Activated naive CD4-positive, alpha-beta T cell treated with anti-CD3 and anti-CD28 coated beads, Interleukin-2, amount 50 U/mL, for 16 hours (primary cell): ENCODE measurements at regions not wholly inside any gene's neighbourhood (a gene's known extent, or its start where the extent isn't known, plus 50 kb on each side); places are given as distances from the start of the nearest gene placed in this dataset.
"Not testable (repeated sequence)": the region's sequence is repeated elsewhere in the genome, so short reads cannot be mapped to it uniquely, and the experiment has no call there.

Source experiments
- DNase-seq: peaks from one replicate; pipeline ENCODE4 v3.0.0-alpha.2; 2020

DNA sequence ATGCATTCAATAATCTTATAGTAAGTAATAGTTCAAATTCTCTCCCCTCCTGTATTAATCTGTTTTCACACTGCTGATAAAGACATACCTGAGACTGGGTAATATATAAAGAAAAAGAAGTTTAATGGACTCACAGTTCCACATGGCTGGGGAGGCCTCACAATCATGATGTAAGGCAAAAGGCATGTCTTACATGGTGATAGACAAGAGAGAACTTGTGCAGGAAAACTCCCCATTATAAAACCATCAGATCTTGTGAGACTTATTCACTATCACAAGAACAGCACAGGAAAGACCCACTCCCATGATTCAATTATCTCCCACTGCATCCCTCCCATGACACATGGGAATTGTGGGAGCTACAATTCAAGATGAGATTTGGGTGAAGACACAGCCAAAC, 199.9 kb upstream of the PCSK5 start:
- not testable (repeated sequence) for DNase-seq

DNA sequence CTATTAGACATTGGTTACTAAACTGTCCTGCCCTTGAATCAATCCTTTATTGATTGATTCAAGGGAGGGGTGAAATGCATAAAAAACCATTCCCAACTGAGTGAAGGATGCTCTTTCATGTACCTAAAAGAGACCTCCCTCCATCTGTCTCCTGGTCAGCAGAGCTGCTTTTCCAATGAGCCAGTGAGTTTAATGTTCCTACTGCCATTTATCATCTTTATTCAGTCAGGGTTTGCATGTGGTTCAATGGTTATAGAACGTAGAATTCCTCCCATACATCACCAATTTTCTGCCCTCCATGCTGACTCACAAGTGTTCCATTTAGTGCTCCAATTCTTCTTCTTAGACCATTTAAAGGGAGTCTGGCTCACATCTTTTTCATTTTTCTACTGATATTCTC, 199.1 kb upstream of the PCSK5 start:
- DNase-seq: no peak

DNA sequence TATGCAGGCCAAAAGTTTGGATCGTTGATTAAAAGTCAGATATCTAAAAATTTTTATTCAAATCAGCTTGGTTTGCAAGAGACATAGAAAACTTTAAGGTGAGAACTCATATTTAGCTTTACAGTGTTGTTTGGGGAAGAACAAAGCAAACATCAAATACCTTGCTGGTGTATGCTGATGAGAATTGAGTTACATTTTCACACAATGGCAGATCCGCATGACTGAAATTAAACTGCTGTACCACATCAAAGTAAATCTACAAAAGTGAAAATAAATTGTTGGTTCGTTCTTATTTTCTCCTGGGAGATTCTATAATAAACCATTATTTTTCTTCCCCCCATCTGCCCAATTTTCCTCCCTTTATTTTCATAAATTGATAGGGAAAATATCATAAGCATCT, 198.2 kb upstream of the PCSK5 start:
- no peak for DNase-seq

DNA sequence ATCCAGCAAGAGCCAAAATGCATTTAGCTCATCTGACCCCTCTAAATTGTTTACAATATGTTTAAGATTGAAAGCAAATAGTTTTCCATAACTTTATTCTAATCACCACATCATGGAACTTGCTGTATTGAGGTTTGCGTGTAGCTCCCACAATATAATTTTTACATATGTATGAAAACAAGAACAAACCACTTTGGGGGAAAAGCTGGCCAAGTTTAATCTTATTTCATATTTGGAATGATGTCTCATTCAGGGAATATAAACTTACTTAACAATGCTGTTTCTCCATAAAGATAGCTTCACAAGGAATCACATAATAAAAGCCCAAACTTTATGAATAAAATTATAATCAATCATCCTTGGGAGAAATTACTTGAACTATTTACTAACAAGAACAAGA, 194.6 kb upstream of the PCSK5 start:
- no peak for DNase-seq

DNA sequence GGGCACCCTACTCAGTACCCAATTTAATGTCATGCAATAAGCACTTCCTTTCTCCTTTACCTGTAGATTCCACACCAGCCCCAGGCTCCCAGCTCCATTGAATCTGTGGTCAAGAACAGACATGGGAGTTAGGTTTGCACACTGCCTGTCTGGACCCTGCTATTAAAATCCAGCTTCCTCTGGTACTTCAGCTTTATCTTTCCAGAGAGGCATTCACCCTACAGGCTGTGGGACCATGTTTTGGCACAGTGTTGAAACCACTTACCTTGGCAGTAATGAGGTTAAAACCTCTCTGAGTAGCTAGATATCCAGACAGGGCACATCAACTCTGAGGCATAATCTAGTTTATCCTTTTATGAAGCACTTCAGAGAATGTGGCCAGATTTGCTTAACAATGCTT, 191.5 kb upstream of the PCSK5 start:
- no peak for DNase-seq

DNA sequence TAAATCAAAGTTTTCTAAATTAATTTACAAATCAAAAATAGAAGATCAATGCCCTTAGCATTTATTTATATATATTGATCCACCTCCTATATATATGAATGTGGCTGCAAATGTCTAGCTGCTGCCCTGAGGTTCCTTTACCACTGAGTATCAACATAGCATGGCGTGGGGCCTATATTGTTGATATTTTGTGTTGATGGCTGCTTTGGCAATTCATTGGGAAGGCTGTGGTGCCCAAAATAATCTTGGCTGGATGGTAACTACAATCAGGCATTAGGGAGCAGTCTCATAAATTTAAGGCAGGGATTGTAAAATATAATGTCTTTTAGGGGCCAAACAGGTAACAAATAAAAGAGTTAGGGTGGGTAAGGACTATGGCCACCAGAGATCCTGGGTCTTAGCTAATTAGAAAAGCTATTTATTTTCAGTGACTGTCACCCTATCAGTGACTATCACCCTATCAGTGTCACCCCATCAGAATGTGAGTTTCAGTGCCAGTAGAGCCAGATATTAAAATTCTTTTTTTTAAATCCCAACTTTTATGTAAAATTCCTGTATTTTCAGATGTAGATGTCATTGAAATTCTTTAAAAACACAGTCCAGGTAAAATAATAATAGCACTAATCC, 190.7 kb upstream of the PCSK5 start:
- DNase-seq: no peak

DNA sequence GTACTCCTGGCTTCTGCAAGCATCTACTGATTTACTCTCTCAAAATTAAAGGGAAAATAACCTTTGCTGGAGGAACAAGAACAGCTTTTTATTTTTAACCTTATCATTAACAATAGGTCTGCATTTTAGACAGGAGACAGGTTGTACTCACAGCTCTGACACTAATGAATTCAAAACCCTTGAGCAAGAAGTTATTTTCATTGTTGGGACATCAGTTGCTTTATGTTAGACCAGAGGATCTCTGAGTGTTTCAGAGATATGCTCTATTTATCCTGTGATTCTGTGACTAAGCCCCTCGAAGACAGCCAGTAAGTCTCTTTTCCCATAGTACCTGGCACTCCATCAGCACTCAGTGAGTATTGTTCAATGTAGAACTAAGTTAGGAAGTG, 190.2 kb upstream of the PCSK5 start:
- no peak for DNase-seq

DNA sequence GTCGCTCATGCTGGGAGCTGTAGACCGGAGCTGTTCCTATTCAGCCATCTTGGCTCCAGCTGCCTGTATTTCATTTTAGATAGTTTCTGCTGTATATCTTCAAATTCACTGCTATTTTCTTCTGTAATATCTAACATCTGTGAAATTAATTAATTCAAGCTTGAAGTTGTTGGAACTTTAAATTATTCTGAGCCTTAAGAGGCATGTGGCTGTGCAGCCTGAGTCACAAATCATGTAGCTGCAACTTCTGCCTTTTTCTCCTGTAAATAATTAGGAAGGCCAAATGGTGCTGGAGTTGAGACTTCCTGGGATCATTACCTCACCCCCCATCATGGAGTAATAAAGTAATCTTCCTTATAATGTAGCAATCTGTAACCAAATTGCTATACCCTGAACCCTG, 183.3 kb upstream of the PCSK5 start:
- DNase-seq: no peak

DNA sequence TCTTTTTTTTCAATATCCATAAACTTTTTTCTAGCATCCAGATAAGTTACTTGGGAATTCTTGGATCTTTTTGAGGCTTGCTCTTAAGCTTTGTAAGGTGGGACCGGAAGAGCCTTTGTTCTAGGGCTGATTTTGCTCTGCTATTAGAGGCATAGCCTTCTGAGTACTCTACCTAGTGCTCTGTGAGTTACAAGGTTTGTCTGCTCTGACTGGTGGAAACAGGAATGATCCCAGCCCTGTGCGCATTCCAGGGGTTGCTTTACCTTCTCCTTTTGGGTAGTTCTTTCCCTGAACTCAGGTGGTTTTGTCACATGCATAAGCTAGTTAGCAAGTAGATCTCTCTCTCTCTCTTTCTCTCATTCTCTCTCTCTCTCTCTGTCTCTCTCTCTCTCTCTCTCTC, 180.8 kb upstream of the PCSK5 start:
- no peak for DNase-seq

DNA sequence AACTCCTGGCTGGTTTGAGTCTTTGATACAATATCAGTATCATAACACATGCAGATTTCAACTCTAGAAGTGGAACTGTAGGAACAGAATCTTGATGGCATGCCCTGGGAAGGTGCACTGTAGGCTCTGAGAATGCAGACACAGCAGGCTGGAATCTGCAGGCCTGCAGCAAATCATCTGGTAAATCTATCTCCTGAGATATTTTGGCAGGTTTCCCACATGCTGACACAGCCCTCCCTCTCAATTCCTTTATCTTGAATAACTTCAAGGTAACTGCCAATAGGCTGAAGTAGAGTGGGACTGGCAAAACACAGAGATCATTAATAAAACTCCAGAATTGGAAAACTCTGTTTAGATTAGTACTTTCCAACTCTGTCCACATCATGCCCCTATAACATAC, 177.8 kb upstream of the PCSK5 start:
- no peak for DNase-seq

GRCh38 chr9:75713335-75713734, 177.1 kb upstream of the PCSK5 start:
- no peak for DNase-seq

GRCh38 chr9:75715360-75715759, 175.1 kb upstream of the PCSK5 start:
- no peak for DNase-seq

GRCh38 chr9:75718677-75719076, 171.8 kb upstream of the PCSK5 start:
- no peak for DNase-seq

DNA sequence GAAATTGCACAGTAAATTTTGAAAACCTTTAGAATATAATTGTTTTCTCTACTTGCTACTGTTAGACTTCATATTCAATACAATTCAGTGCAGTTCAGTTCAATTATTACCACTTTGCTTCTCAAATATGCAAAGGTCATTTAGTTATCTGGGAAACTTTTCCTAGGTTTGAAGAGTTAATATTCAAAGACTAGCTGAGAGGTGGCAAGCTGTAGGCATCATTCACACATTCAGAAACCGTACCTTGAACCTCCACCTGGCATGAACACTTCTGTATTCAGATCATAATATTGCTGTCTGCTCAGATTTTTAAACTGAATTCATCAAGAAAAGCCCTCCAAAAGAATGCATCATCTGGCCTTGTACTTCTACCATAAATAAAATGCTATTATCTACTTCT, 162.1 kb upstream of the PCSK5 start:
- DNase-seq: no peak

DNA sequence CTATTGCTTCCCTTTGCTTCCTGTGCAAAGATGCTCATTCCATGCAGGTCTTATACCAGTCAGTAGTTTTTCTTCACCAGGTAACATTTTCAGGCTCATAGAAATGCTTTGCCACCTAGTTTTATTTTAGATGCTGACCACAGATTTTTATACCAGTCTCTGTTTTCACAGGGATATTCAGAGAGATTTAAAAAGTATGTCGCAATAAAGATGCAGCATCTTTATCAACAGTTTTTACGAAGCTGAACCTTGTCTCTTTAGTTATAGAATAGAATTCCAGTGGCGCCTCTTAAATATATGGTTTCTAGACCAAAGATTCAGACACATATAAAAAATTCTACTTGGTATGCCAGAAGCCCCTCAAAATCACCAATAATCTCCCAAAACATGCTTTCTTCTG, 155.7 kb upstream of the PCSK5 start:
- DNase-seq: no peak

GRCh38 chr9:75739884-75740611, 150.4 kb upstream of the PCSK5 start:
- DNase-seq: no peak

DNA sequence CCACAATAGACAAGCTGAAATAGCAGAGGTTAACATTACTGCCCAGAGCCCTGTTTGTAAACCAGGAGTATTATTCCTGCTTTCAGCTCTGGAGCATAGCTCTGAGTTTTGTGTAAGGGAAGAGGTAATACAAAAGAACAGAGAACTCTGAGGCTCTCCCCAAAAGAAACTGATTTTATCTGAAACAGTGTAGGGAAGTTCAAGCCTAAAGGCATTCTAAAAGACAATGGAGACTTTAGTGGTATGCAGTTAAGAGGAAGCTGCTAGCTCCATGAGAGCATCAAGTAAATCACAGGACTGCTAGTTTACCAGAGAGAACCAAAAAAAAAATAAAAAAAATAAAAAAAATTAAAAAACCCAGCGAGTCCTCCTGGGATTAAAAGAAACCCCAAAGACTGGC, 146.6 kb upstream of the PCSK5 start:
- no peak for DNase-seq

GRCh38 chr9:75754080-75754479, 136.4 kb upstream of the PCSK5 start:
- DNase-seq: no peak

DNA sequence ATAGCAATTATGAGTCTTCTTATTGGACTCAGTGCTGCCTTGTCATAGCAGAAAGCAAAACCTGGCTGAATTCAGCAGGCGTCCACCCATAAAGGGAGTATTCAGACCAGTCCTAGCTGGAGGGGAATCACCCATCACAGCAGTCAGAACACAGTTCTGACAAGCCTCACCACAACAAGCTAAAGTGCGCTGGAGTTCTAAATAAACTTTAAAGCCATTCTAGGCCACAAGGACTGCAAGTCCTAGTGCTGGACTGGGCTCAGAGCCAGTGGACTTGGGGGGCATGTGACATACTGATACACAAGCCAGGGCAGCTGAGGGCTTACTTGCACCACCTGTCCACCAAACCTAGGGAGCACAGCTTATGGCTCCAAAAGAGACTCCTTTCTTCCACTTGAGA, 115.3 kb upstream of the PCSK5 start:
- no peak for DNase-seq

DNA sequence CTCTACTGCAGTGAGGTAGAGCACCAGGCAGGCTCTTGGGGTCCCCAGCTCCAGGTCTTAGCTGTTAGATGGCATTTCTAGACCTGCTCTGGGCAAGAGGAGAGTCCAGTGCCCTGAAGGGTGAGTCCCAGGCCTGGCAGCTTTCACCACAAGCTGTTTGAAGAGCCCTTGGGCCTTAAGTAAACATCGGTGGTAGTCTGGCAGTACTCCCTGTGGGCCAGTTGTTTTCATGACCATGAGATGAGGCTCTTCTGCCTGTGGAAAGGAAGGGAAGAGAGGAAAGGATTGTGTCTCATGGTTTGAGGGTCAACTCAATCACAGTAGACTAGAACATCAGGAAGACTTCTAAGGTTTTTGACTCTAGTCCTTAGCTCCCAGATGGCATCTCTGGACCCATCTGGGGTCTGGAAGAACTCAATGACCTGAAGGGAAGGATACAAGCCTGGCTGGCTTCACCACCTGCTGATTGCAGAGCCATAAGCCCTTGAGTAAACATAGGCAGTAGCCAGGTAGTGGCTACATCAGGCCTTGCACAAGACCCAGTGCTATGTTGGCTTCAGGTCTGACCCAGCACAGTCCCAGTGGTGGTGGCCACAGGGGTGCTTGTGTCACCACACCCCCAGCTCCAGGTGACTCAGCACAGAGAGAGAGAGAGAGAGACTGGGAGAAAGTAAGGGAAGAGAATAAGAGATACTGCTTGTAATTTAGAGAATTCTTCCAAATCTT, 114.3 kb upstream of the PCSK5 start:
- DNase-seq: no peak

- DNase-seq: no peak
Observed at GRCh38 chr9:75780185-75780584, 110.3 kb upstream of the PCSK5 start.

DNA sequence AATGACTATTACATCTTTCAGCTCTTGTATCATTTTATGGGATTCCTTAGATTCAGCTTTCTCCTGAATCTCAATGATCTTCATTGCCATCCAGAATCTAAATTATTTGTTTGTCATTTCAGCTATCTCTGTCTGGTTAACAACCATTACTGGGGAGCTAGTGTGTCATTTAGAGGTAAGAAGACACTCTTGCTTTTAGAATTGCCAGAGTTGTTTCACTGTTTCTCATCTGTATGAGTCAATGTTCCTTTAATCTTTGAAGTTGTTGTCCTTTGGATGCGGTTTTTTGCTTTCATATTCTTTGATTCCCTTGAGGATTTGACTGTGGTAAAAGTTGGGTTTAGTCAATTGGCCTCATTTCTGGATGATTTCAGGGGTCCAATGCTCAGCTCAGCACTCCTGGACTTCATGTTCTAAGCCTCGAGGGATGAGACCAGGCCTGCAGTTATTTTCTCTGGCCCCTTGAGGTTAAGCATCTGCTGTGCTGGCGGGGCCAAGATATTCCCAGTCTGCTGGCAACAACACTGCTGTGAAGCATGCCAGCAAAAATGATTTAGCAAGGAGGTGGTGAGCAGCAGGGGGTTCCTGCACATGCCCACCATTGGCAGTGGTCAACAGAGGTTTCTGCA, 102.4 kb upstream of the PCSK5 start:
- DNase-seq: no peak

DNA sequence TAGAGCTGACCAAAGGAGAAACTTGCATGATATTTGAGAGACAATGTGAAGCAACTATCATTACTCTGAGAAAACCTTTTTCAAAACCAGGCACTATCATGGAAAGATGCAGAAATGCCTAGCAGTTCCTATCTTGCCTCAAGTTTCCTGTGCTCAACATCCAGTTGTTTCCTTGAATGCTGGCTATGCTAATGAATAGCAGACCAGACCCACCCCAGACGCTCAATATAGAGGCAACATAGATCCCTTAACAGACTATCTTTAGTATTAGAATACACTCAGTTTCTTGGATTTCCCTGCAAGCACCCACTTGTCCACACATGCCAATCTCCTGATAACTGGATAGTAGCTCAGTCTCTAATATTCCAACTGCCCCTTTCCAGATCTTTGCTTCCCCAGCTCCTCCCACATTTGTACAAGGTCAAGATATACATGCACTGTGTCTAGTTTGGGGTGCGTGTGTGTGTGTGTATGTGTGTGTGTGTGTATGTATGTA, 93.3 kb upstream of the PCSK5 start:
- no peak for DNase-seq

- no peak for DNase-seq
Observed at GRCh38 chr9:75798505-75798904, 92.0 kb upstream of the PCSK5 start.
